Lower lobe of right lung (tissue), 2 donors: ENCODE measurements at regions not wholly inside any gene's neighbourhood (a gene's known extent, or its start where the extent isn't known, plus 50 kb on each side); places are given as distances from the start of the nearest gene placed in this dataset.

Source experiments
- ATAC-seq, 2 donors: fragments of 200-7000 bp; cut with Tn5 transposase; one replicate each; pipeline ENCODE4 v1.9.1; 2020 to 2022; ENCODE audit warnings: mild to moderate bottlenecking in 2 of 2, moderate library complexity in 2 of 2
- DNase-seq: peaks from one replicate; pipeline ENCODE4 v3.0.0-alpha.2; 2020
- H3K27ac ChIP-seq: fragments of 200-600 bp; one replicate; pipeline ENCODE4 v1.8.0; 2022
- H3K27me3 ChIP-seq: fragments of 200-600 bp; one replicate; pipeline ENCODE4 v1.8.0; 2022; ENCODE audit warnings: low read depth
- H3K36me3 ChIP-seq: fragments of 200-600 bp; one replicate; pipeline ENCODE4 v1.8.0; 2022; ENCODE audit warnings: mild to moderate bottlenecking
- H3K4me1 ChIP-seq: fragments of 200-600 bp; one replicate; pipeline ENCODE4 v1.8.0; 2022
- H3K4me3 ChIP-seq: fragments of 200-600 bp; one replicate; pipeline ENCODE4 v1.8.0; 2022; ENCODE audit warnings: mild to moderate bottlenecking
- H3K9me3 ChIP-seq: fragments of 200-600 bp; one replicate; pipeline ENCODE4 v1.8.0; 2022
- CTCF ChIP-seq: fragments of 200-600 bp; IDR thresholded peaks from one replicate; pipeline ENCODE4 v1.8.0; 2022; ENCODE audit warnings: antibody characterized with exemption, mild to moderate bottlenecking
- intact Hi-C: fragments of 100-400 bp; cut with DNase I; formaldehyde crosslinking; loops from one replicate; pipeline ENCODE4 v1.11.0; 2022
- donor health status: DM: no; HTN: yes; CAD: no; lungs with severe emphysema.

- Histone ChIP-seq H3K9me3 (peaks cover 7% of the 10 kb centered on the region), H3K4me1 (peaks cover 6% of the 10 kb centered on the region), H3K4me3 (no peak overlapping the region), H3K27me3 (no peaks in the 10 kb centered on the region), H3K36me3 (no peaks in the 10 kb centered on the region), H3K27ac (no peak overlapping the region)
- no peak for ATAC-seq
- intact Hi-C loops = no loop called here
- TF ChIP-seq CTCF = no peak
- no peak for DNase-seq
These were observed 384.0 kb downstream of the SFMBT2 start for GRCh38 chr10:7026818-7027217.

GRCh38 chr10:7025296-7025695, 385.5 kb downstream of the SFMBT2 start:
- DNase-seq (no peak), ATAC-seq (no peak)
- no peaks in the 10 kb centered on the region for H3K27me3 ChIP-seq
- H3K4me1 ChIP-seq = peaks cover 6% of the 10 kb centered on the region
- H3K27ac ChIP-seq = no peak overlapping the region
- intact Hi-C loops = no loop called here
- H3K36me3 ChIP-seq = no peaks in the 10 kb centered on the region
- H3K9me3 ChIP-seq = peaks cover 7% of the 10 kb centered on the region
- no peak overlapping the region for H3K4me3 ChIP-seq
- TF ChIP-seq CTCF = no peak

- Histone ChIP-seq H3K27me3 (no peaks in the 10 kb centered on the region), H3K36me3 (no peaks in the 10 kb centered on the region), H3K27ac (no peak overlapping the region), H3K4me1 (no peaks in the 10 kb centered on the region), H3K9me3 (no peaks in the 10 kb centered on the region), H3K4me3 (no peak overlapping the region)
- DNase-seq = no peak
- ATAC-seq = no peak
- TF ChIP-seq CTCF = no peak
- intact Hi-C loops = no loop called here
These were observed 395.4 kb downstream of the SFMBT2 start for GRCh38 chr10:7015457-7015856.

- no peaks in the 10 kb centered on the region for H3K27me3 ChIP-seq
- H3K27ac ChIP-seq = no peak overlapping the region
- H3K36me3 ChIP-seq = no peaks in the 10 kb centered on the region
- no peaks in the 10 kb centered on the region for H3K4me1 ChIP-seq
- intact Hi-C loops = no loop called here
- DNase-seq (no peak), ATAC-seq (no peak)
- TF ChIP-seq CTCF = no peak
- no peaks in the 10 kb centered on the region for H3K9me3 ChIP-seq
- H3K4me3 ChIP-seq = no peak overlapping the region
These were observed 396.1 kb downstream of the SFMBT2 start for GRCh38 chr10:7014721-7015120.

- Histone ChIP-seq H3K27ac (no peak overlapping the region), H3K27me3 (no peaks in the 10 kb centered on the region), H3K9me3 (no peaks in the 10 kb centered on the region), H3K4me3 (no peak overlapping the region), H3K36me3 (no peaks in the 10 kb centered on the region), H3K4me1 (no peaks in the 10 kb centered on the region)
- no peak for TF ChIP-seq CTCF
- DNase-seq = no peak
- intact Hi-C loops = no loop called here
- no peak for ATAC-seq
These were observed 398.8 kb downstream of the SFMBT2 start for GRCh38 chr10:7011994-7012393.

GRCh38 chr10:7008645-7009044, 402.2 kb downstream of the SFMBT2 start:
- ATAC-seq (no peak), DNase-seq (no peak)
- intact Hi-C loops = no loop called here
- H3K36me3 ChIP-seq = no peaks in the 10 kb centered on the region
- no peaks in the 10 kb centered on the region for H3K9me3 ChIP-seq
- no peak for TF ChIP-seq CTCF
- no peak overlapping the region for H3K4me3 ChIP-seq
- no peak overlapping the region for H3K27ac ChIP-seq
- H3K4me1 ChIP-seq = no peaks in the 10 kb centered on the region
- H3K27me3 ChIP-seq = no peaks in the 10 kb centered on the region
